ENCODE measurements at regions not wholly inside any gene's neighbourhood (a gene's known extent, or its start where the extent isn't known, plus 50 kb on each side); places are given as distances from the start of the nearest gene placed in this dataset.
A peak's percentile ranks its signal among the peaks of the same experiment; 100 is the strongest.

DNA sequence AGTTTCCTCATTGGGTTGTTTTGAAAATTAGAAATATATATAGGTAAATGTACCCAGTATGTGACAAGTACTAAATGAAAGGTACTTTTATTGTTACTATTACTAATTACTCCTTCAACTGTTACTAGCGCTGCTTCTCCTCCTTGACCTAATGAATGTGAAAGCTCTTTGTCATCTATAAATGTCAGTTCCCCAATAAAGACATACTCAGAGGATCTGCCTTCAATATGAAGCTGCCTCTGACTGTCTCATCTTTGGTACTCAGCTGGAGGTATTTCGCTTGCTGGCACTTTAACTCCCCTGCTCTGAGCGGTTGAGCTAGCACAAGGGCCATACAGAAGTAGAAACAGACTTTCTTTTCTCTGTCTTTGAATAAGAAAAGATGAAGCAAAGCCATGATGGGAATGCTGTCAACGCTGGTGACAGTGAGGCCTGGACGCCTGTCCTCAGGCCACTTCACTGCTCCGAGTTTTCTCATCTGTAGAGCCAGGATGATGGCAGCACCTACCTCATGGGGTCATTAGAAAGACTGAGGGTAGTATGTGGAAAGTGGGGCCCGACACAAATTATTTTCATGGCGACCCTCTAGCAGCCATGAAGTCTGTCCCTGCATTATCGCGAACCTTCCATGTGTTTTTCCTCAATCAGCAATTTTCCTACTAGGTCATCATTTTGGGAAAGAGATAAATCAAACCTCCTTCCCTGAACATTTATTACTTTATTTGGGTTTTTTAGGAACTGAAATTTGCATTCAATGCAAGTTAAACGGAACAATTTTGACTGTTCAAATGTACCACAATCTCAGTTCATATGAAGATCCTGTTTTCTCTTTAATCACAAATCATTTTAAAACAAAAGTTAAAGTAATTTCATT is 55.9 kb upstream of the SNX9 start:
- DNase-seq (no peak), ATAC-seq (no peak)
- no peaks in the 10 kb centered on the region for H3K9me3 ChIP-seq
- intact Hi-C loops (cut with DNase I): no loop called here
- H3K27me3 ChIP-seq (ENCODE audit: low read depth): peaks cover 4% of the 10 kb centered on the region
- no peaks in the 10 kb centered on the region for H3K36me3 ChIP-seq
- H3K4me3 ChIP-seq: no peak overlapping the region
- peak overlapping the region; percentile 13 for H3K27ac ChIP-seq
- TF ChIP-seq, protein P1, sequence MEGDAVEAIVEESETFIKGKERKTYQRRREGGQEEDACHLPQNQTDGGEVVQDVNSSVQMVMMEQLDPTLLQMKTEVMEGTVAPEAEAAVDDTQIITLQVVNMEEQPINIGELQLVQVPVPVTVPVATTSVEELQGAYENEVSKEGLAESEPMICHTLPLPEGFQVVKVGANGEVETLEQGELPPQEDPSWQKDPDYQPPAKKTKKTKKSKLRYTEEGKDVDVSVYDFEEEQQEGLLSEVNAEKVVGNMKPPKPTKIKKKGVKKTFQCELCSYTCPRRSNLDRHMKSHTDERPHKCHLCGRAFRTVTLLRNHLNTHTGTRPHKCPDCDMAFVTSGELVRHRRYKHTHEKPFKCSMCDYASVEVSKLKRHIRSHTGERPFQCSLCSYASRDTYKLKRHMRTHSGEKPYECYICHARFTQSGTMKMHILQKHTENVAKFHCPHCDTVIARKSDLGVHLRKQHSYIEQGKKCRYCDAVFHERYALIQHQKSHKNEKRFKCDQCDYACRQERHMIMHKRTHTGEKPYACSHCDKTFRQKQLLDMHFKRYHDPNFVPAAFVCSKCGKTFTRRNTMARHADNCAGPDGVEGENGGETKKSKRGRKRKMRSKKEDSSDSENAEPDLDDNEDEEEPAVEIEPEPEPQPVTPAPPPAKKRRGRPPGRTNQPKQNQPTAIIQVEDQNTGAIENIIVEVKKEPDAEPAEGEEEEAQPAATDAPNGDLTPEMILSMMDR (IDR thresholded peaks at IDR 0.05): no peak
- H3K4me1 ChIP-seq: peaks cover 42% of the 10 kb centered on the region

GRCh38 chr6:157767775-157768156 is 55.3 kb upstream of the SNX9 start:
- ATAC-seq: no peak
- H3K36me3 ChIP-seq: no peaks in the 10 kb centered on the region
- H3K4me3 ChIP-seq: no peak overlapping the region
- H3K4me1 ChIP-seq: peaks cover 36% of the 10 kb centered on the region
- TF ChIP-seq, protein P1 (IDR thresholded peaks at IDR 0.05): no peak
- intact Hi-C loops (cut with DNase I): no loop called here
- H3K27ac ChIP-seq: peak overlapping the region; percentile 13
- no peaks in the 10 kb centered on the region for H3K9me3 ChIP-seq
- peaks cover 4% of the 10 kb centered on the region for H3K27me3 ChIP-seq (ENCODE audit: low read depth)
- DNase-seq: no peak

- ATAC-seq (no peak), DNase-seq (no peak)
- intact Hi-C loops (cut with DNase I): no loop called here
- peaks cover 6% of the 10 kb centered on the region for H3K27me3 ChIP-seq (ENCODE audit: low read depth)
- no peaks in the 10 kb centered on the region for H3K36me3 ChIP-seq
- no peak overlapping the region for H3K4me3 ChIP-seq
- TF ChIP-seq, protein P1 (IDR thresholded peaks at IDR 0.05): no peak
- peak overlapping the region; percentile 13 for H3K27ac ChIP-seq
- peaks cover 30% of the 10 kb centered on the region for H3K4me1 ChIP-seq
- H3K9me3 ChIP-seq: no peaks in the 10 kb centered on the region
Measured at GRCh38 chr6:157768304-157768703, 54.7 kb upstream of the SNX9 start.

DNA sequence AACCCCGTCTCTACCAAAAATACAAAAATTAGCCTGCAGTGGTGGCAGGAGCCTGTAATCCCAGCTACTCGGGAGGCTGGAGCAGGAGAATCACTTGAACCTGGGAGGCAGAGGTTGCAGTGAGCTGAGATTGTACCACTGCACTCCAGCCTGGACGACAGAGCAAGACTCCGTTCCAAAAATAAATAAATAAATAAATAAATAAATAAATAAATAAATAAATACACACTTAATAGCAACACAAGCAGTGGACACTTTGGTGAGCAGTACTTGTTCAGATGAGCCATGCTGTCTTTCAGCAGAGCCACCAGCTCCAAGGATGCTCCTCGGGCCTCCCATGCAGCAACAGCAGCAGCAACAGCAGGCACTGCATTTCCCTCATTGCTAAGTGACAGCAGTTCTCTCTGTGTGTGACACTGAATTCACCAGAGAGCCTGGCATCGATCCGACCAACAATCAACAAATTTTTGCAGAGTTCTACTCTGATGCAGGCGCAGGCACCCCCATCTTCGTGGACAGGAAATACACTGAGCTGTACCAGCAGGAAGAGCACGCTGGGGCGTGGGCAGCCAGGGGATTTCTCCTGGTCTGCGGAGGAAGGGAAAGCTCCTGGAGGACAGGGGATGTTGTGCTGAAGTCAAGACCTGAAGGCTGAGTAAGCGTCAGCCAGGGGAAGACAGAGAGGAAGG is 54.0 kb upstream of the SNX9 start:
- H3K4me1 ChIP-seq: peaks cover 23% of the 10 kb centered on the region
- H3K27me3 ChIP-seq (ENCODE audit: low read depth): peaks cover 9% of the 10 kb centered on the region
- no peak for ATAC-seq
- TF ChIP-seq, protein P1 (IDR thresholded peaks at IDR 0.05): no peak
- H3K4me3 ChIP-seq: no peak overlapping the region
- intact Hi-C loops (cut with DNase I): no loop called here
- H3K36me3 ChIP-seq: no peaks in the 10 kb centered on the region
- H3K27ac ChIP-seq: no peak overlapping the region
- no peak for DNase-seq
- no peaks in the 10 kb centered on the region for H3K9me3 ChIP-seq

DNA sequence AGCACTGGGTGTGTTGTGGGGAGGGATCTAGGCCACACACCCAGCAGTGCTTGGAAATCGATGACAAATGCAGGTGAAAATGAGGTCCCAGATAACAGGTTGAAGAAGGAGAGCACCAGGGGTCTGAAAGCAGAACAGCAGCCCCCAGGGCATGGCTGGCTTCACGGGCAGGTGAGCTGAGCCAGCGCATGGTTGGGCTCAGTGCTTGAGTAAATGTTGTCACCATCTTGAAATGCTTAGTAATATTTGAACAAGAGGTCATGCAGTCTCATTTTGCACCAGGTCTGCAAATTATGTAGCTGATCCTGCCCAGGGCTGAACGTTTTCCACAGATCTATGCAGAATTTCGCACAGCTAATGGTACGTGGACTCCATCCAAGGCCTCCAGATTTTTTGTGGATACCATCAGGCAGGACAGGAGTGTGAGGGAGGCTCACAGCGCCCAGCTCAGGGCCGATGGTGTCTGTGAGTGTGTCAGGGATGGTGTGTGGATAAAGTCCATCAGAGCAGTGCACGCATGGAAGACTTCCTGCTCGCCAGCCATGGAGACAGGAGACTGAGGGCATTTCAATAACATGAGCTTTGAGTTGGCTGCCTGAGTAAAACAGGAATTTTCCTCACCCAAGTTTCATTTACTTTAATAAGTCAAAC is 53.1 kb upstream of the SNX9 start:
- no peaks in the 10 kb centered on the region for H3K36me3 ChIP-seq
- no peak overlapping the region for H3K27ac ChIP-seq
- TF ChIP-seq, protein P1 (IDR thresholded peaks at IDR 0.05): no peak
- ATAC-seq (peak in 1 of 2 donors; percentile 52), DNase-seq (no peak)
- H3K9me3 ChIP-seq: no peaks in the 10 kb centered on the region
- H3K4me1 ChIP-seq: peaks cover 14% of the 10 kb centered on the region
- H3K4me3 ChIP-seq: no peak overlapping the region
- H3K27me3 ChIP-seq (ENCODE audit: low read depth): peaks cover 9% of the 10 kb centered on the region
- intact Hi-C loops (cut with DNase I): no loop called here

Data from lower lobe of right lung (tissue), 2 donors.